GM23338 (cell line): ENCODE measurements at regions not wholly inside any gene's neighbourhood (a gene's known extent, or its start where the extent isn't known, plus 50 kb on each side); places are given as distances from the start of the nearest gene placed in this dataset.

Experiments used
- ATAC-seq: fragments of 200-7000 bp; cut with Tn5 transposase; 3 replicates; pipeline ENCODE4 v1.9.1; 2020
- DNase-seq: peaks from one replicate; pipeline ENCODE4 v3.0.0-alpha.2; 2015; ENCODE audit warnings: low spot score
- H2AFZ ChIP-seq: fragments of 200-600 bp; sonication (generic); 2 replicates; pipeline ENCODE4 v1.8.0; 2016; ENCODE audit warnings: antibody characterized with exemption, mild to moderate bottlenecking, moderate library complexity
- H3F3A ChIP-seq: fragments of 200-600 bp; sonication (generic); replicated peaks from 2 replicates; pipeline ENCODE4 v1.8.0; 2017; ENCODE audit warnings: antibody characterized with exemption, mixed run types, low read depth
- H3K27ac ChIP-seq: fragments of 200-600 bp; sonication (generic); 2 replicates; pipeline ENCODE4 v1.6.1; 2016; ENCODE audit warnings: low read depth
- H3K27me3 ChIP-seq: fragments of 200-600 bp; sonication (generic); 2 replicates; pipeline ENCODE4 v1.8.0; 2016; ENCODE audit warnings: mild to moderate bottlenecking, mixed run types, moderate library complexity; ENCODE audit not compliant: insufficient read depth
- H3K36me3 ChIP-seq: fragments of 200-600 bp; sonication (generic); 2 replicates; pipeline ENCODE4 v1.8.0; 2016; ENCODE audit warnings: mild to moderate bottlenecking; ENCODE audit not compliant: insufficient read depth
- H3K4me1 ChIP-seq: fragments of 200-600 bp; sonication (generic); 2 replicates; pipeline ENCODE4 v1.8.0; 2016; ENCODE audit warnings: mild to moderate bottlenecking, moderate library complexity; ENCODE audit not compliant: insufficient read depth
- H3K4me2 ChIP-seq: fragments of 200-600 bp; sonication (generic); 2 replicates; pipeline ENCODE4 v1.7.1; 2017; ENCODE audit warnings: mixed run types
- H3K4me3 ChIP-seq: fragments of 200-600 bp; sonication (generic); 2 replicates; pipeline ENCODE4 v1.6.1; 2016; ENCODE audit warnings: mixed run types
- H3K79me2 ChIP-seq: fragments of 200-600 bp; sonication (generic); replicated peaks from 2 replicates; pipeline ENCODE4 v1.8.0; 2017; ENCODE audit warnings: mild to moderate bottlenecking; ENCODE audit not compliant: insufficient read depth
- H3K9me2 ChIP-seq: fragments of 200-600 bp; sonication (generic); 2 replicates; pipeline ENCODE4 v1.8.0; 2017; ENCODE audit not compliant: insufficient read depth
- H4K20me1 ChIP-seq: fragments of 200-600 bp; sonication (generic); replicated peaks from 2 replicates; pipeline ENCODE4 v1.8.0; 2017; ENCODE audit warnings: mild to moderate bottlenecking; ENCODE audit not compliant: insufficient read depth
- H3K27ac Mint-ChIP-seq: 2 replicates; pipeline ENCODE4 v1.8.0; 2020; ENCODE audit warnings: inconsistent platforms, mild to moderate bottlenecking, moderate library complexity, mixed read lengths
- H3K27me3 Mint-ChIP-seq: 3 replicates; pipeline ENCODE4 v1.8.0; 2022; ENCODE audit warnings: low read depth, mild to moderate bottlenecking, moderate library complexity, mixed read lengths, inconsistent platforms; ENCODE audit not compliant: insufficient read depth, poor library complexity
- H3K36me3 Mint-ChIP-seq: 3 replicates; pipeline ENCODE4 v1.8.0; 2021; ENCODE audit warnings: low read depth, mild to moderate bottlenecking, inconsistent platforms, moderate library complexity, mixed read lengths
- H3K4me1 Mint-ChIP-seq: 3 replicates; pipeline ENCODE4 v1.8.0; 2020; ENCODE audit warnings: mild to moderate bottlenecking, inconsistent platforms, mixed read lengths
- H3K4me3 Mint-ChIP-seq: 3 replicates; pipeline ENCODE4 v1.8.0; 2021; ENCODE audit warnings: moderate library complexity, mild to moderate bottlenecking, inconsistent platforms, mixed read lengths
- H3K9me3 Mint-ChIP-seq: 3 replicates; pipeline ENCODE4 v1.8.0; 2020; ENCODE audit warnings: moderate library complexity, mild to moderate bottlenecking, inconsistent platforms, mixed read lengths
- CREB1 ChIP-seq: fragments of 250-450 bp; sonication (Bioruptor Pico); IDR thresholded peaks from 2 replicates; pipeline ENCODE4 v1.5.0; 2020; ENCODE audit warnings: low read depth, mild to moderate bottlenecking, moderate library complexity
- EZH2 ChIP-seq: fragments of 200-600 bp; sonication (generic); IDR thresholded peaks from one replicate; pipeline ENCODE4 v1.8.0; 2017; ENCODE audit warnings: antibody characterized with exemption, mild to moderate bottlenecking, low read depth; ENCODE audit not compliant: unreplicated experiment
- EZH2phosphoT487 ChIP-seq: fragments of 200-600 bp; sonication (generic); IDR thresholded peaks from one replicate; pipeline ENCODE4 v1.8.1; 2018; ENCODE audit warnings: antibody characterized with exemption; ENCODE audit not compliant: unreplicated experiment
- JUNB ChIP-seq: IDR thresholded peaks from one replicate; pipeline ENCODE4 v1.6.1; 2016; ENCODE audit warnings: antibody characterized with exemption; ENCODE audit not compliant: unreplicated experiment
- NANOG ChIP-seq: IDR thresholded peaks from 2 replicates; pipeline ENCODE4 v1.6.1; 2016; ENCODE audit warnings: antibody characterized with exemption, borderline replicate concordance
- POLR2AphosphoS5 ChIP-seq: IDR thresholded peaks from 2 replicates; pipeline ENCODE4 v1.6.1; 2016; ENCODE audit warnings: antibody characterized with exemption, low read depth
- STAT1 ChIP-seq: IDR thresholded peaks from one replicate; pipeline ENCODE4 v1.6.1; 2016; ENCODE audit warnings: antibody characterized with exemption; ENCODE audit not compliant: unreplicated experiment
- ZNF114 ChIP-seq: fragments of 250-450 bp; sonication (Bioruptor Pico); IDR thresholded peaks from 2 replicates; pipeline ENCODE4 v1.5.0; 2020; ENCODE audit warnings: mild to moderate bottlenecking, moderate library complexity
- ZNF331 ChIP-seq: fragments of 250-450 bp; sonication (Bioruptor Pico); IDR thresholded peaks from 2 replicates; pipeline ENCODE4 v1.5.0; 2020; ENCODE audit warnings: low read depth, mild to moderate bottlenecking, moderate library complexity
- TF ChIP-seq, protein P1 (sequence below): IDR thresholded peaks from one replicate; pipeline ENCODE4 v1.6.1; 2018; ENCODE audit warnings: antibody characterized with exemption; ENCODE audit not compliant: unreplicated experiment
- TF ChIP-seq, protein P2 (sequence below), 2 experiments: fragments of 200-600 bp in 1 of 2; sonication (generic) in 1 of 2; conservative IDR thresholded peaks; 2 replicates each; pipeline versions ENCODE4 v1.5.1 to v1.6.1; 2016 to 2017; ENCODE audit warnings: antibody characterized with exemption in 2 of 2, low read depth in 2 of 2, mild to moderate bottlenecking in 2 of 2, moderate library complexity in 1 of 2
- TF ChIP-seq, protein P3 (sequence below): fragments of 250-450 bp; sonication (Bioruptor Pico); IDR thresholded peaks from 2 replicates; pipeline ENCODE4 v1.5.0; 2020; ENCODE audit warnings: mild to moderate bottlenecking, moderate library complexity
- TF ChIP-seq, protein P4 (sequence below): IDR thresholded peaks from 2 replicates; pipeline ENCODE4 v1.6.1; 2016; ENCODE audit warnings: antibody characterized with exemption

DNA sequence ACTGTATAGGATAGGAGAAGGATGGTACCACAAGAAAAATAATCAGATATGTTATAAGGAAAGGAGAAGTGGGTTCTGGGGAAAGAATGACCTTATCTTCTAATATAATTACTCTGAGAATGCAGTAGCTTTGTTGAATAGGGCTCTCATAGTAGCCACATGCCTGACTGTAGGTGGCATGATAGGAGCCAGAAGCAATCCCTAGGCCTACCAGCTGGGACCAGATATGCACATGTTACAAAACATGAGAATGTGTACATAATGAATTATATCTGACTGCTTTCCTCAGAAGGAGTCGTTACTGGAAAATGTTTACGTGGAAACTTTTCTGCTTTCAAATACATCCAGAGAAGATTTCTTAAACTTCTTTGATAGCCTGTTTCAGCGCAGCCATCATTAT lies 53.2 kb upstream of the FAM3C start:
- Histone ChIP-seq H3K36me3 (no peaks in the 10 kb centered on the region), H3K27me3 (no peaks in the 10 kb centered on the region), H3K79me2 (no peaks in the 10 kb centered on the region), H2AFZ (no peak overlapping the region), H3K4me1 (no peaks in the 10 kb centered on the region), H3K9me2 (peaks cover 5% of the 10 kb centered on the region; the same call in 1 of the 2 replicates), H3F3A (no peaks in the 10 kb centered on the region), H4K20me1 (no peaks in the 10 kb centered on the region), H3K4me3 (no peak overlapping the region), H3K4me2 (no peak overlapping the region), H3K27ac (no peak overlapping the region)
- Mint-ChIP-seq H3K4me3 (no peak overlapping the region), H3K4me1 (no peaks in the 10 kb centered on the region), H3K27me3 (no peaks in the 10 kb centered on the region), H3K9me3 (no peaks in the 10 kb centered on the region), H3K27ac (no peak overlapping the region), H3K36me3 (no peaks in the 10 kb centered on the region)
- ATAC-seq = no peak
- DNase-seq = no peak
- TF ChIP-seq EZH2 = no peak
- TF ChIP-seq ZNF331 (CRISPR knock-in tag) = no peak
- no peak for TF ChIP-seq CREB1 (CRISPR knock-in tag)
- TF ChIP-seq, protein P1, sequence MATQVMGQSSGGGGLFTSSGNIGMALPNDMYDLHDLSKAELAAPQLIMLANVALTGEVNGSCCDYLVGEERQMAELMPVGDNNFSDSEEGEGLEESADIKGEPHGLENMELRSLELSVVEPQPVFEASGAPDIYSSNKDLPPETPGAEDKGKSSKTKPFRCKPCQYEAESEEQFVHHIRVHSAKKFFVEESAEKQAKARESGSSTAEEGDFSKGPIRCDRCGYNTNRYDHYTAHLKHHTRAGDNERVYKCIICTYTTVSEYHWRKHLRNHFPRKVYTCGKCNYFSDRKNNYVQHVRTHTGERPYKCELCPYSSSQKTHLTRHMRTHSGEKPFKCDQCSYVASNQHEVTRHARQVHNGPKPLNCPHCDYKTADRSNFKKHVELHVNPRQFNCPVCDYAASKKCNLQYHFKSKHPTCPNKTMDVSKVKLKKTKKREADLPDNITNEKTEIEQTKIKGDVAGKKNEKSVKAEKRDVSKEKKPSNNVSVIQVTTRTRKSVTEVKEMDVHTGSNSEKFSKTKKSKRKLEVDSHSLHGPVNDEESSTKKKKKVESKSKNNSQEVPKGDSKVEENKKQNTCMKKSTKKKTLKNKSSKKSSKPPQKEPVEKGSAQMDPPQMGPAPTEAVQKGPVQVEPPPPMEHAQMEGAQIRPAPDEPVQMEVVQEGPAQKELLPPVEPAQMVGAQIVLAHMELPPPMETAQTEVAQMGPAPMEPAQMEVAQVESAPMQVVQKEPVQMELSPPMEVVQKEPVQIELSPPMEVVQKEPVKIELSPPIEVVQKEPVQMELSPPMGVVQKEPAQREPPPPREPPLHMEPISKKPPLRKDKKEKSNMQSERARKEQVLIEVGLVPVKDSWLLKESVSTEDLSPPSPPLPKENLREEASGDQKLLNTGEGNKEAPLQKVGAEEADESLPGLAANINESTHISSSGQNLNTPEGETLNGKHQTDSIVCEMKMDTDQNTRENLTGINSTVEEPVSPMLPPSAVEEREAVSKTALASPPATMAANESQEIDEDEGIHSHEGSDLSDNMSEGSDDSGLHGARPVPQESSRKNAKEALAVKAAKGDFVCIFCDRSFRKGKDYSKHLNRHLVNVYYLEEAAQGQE = no peak
- no peak for TF ChIP-seq POLR2AphosphoS5
- TF ChIP-seq, protein P2, sequence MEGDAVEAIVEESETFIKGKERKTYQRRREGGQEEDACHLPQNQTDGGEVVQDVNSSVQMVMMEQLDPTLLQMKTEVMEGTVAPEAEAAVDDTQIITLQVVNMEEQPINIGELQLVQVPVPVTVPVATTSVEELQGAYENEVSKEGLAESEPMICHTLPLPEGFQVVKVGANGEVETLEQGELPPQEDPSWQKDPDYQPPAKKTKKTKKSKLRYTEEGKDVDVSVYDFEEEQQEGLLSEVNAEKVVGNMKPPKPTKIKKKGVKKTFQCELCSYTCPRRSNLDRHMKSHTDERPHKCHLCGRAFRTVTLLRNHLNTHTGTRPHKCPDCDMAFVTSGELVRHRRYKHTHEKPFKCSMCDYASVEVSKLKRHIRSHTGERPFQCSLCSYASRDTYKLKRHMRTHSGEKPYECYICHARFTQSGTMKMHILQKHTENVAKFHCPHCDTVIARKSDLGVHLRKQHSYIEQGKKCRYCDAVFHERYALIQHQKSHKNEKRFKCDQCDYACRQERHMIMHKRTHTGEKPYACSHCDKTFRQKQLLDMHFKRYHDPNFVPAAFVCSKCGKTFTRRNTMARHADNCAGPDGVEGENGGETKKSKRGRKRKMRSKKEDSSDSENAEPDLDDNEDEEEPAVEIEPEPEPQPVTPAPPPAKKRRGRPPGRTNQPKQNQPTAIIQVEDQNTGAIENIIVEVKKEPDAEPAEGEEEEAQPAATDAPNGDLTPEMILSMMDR (conservative IDR thresholded peaks at IDR 0.05; ENCODE audit: low read depth in 2 of 2) = no peak
- TF ChIP-seq STAT1 = no peak
- TF ChIP-seq ZNF114 (CRISPR knock-in tag) = no peak
- TF ChIP-seq, protein P3, sequence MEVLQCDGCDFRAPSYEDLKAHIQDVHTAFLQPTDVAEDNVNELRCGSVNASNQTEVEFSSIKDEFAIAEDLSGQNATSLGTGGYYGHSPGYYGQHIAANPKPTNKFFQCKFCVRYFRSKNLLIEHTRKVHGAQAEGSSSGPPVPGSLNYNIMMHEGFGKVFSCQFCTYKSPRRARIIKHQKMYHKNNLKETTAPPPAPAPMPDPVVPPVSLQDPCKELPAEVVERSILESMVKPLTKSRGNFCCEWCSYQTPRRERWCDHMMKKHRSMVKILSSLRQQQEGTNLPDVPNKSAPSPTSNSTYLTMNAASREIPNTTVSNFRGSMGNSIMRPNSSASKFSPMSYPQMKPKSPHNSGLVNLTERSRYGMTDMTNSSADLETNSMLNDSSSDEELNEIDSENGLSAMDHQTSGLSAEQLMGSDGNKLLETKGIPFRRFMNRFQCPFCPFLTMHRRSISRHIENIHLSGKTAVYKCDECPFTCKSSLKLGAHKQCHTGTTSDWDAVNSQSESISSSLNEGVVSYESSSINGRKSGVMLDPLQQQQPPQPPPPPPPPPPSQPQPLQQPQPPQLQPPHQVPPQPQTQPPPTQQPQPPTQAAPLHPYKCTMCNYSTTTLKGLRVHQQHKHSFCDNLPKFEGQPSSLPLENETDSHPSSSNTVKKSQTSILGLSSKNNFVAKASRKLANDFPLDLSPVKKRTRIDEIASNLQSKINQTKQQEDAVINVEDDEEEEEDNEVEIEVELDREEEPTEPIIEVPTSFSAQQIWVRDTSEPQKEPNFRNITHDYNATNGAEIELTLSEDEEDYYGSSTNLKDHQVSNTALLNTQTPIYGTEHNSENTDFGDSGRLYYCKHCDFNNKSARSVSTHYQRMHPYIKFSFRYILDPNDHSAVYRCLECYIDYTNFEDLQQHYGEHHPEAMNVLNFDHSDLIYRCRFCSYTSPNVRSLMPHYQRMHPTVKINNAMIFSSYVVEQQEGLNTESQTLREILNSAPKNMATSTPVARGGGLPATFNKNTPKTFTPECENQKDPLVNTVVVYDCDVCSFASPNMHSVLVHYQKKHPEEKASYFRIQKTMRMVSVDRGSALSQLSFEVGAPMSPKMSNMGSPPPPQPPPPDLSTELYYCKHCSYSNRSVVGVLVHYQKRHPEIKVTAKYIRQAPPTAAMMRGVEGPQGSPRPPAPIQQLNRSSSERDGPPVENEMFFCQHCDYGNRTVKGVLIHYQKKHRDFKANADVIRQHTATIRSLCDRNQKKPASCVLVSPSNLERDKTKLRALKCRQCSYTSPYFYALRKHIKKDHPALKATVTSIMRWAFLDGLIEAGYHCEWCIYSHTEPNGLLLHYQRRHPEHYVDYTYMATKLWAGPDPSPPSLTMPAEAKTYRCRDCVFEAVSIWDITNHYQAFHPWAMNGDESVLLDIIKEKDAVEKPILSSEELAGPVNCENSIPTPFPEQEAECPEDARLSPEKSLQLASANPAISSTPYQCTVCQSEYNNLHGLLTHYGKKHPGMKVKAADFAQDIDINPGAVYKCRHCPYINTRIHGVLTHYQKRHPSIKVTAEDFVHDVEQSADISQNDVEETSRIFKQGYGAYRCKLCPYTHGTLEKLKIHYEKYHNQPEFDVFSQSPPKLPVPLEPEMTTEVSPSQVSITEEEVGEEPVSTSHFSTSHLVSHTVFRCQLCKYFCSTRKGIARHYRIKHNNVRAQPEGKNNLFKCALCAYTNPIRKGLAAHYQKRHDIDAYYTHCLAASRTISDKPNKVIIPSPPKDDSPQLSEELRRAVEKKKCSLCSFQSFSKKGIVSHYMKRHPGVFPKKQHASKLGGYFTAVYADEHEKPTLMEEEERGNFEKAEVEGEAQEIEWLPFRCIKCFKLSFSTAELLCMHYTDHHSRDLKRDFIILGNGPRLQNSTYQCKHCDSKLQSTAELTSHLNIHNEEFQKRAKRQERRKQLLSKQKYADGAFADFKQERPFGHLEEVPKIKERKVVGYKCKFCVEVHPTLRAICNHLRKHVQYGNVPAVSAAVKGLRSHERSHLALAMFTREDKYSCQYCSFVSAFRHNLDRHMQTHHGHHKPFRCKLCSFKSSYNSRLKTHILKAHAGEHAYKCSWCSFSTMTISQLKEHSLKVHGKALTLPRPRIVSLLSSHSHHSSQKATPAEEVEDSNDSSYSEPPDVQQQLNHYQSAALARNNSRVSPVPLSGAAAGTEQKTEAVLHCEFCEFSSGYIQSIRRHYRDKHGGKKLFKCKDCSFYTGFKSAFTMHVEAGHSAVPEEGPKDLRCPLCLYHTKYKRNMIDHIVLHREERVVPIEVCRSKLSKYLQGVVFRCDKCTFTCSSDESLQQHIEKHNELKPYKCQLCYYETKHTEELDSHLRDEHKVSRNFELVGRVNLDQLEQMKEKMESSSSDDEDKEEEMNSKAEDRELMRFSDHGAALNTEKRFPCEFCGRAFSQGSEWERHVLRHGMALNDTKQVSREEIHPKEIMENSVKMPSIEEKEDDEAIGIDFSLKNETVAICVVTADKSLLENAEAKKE (CRISPR knock-in tag) = no peak
- no peak for TF ChIP-seq EZH2phosphoT487
- TF ChIP-seq JUNB = no peak
- TF ChIP-seq NANOG = no peak
- TF ChIP-seq, protein P4, sequence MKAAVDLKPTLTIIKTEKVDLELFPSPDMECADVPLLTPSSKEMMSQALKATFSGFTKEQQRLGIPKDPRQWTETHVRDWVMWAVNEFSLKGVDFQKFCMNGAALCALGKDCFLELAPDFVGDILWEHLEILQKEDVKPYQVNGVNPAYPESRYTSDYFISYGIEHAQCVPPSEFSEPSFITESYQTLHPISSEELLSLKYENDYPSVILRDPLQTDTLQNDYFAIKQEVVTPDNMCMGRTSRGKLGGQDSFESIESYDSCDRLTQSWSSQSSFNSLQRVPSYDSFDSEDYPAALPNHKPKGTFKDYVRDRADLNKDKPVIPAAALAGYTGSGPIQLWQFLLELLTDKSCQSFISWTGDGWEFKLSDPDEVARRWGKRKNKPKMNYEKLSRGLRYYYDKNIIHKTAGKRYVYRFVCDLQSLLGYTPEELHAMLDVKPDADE = no peak
